Liver (tissue), 3 donors: ENCODE measurements at regions not wholly inside any gene's neighbourhood (a gene's known extent, or its start where the extent isn't known, plus 50 kb on each side); places are given as distances from the start of the nearest gene placed in this dataset.

ENCODE experiments used
- EGR1 ChIP-seq, 2 donors: IDR thresholded peaks; 2 replicates each; pipeline ENCODE4 v1.6.1; 2016 to 2018; ENCODE audit warnings: antibody characterized with exemption in 2 of 2, low read depth in 2 of 2
- HNF4G ChIP-seq: IDR thresholded peaks from 2 replicates; pipeline ENCODE4 v1.6.1; 2016; ENCODE audit warnings: antibody characterized with exemption
- JUND ChIP-seq, 2 donors: IDR thresholded peaks; 2 replicates each; pipeline ENCODE4 v1.6.1; 2016; ENCODE audit warnings: antibody characterized with exemption in 2 of 2
- RAD21 ChIP-seq, 2 donors: IDR thresholded peaks; 2 replicates each; pipeline ENCODE4 v1.6.1; 2016; ENCODE audit warnings: antibody characterized with exemption in 2 of 2, mild to moderate bottlenecking in 2 of 2
- RXRA ChIP-seq, 2 donors: IDR thresholded peaks; 2 replicates each; pipeline ENCODE4 v1.6.1; 2017 to 2018; ENCODE audit warnings: antibody characterized with exemption in 2 of 2, mild to moderate bottlenecking in 1 of 2
- TF ChIP-seq, protein P1 (sequence below): IDR thresholded peaks from 2 replicates; pipeline ENCODE4 v1.6.1; 2016; ENCODE audit warnings: antibody characterized with exemption, mild to moderate bottlenecking
- TF ChIP-seq, protein P2 (sequence below): fragments of 150-350 bp; IDR thresholded peaks from 2 replicates; pipeline ENCODE4 v1.5.1; 2017; ENCODE audit warnings: improper control_type of control experiment, low read depth, low read length; ENCODE audit not compliant: missing input control
- TF ChIP-seq, protein P3 (sequence below): IDR thresholded peaks from 2 replicates; pipeline ENCODE4 v1.6.1; 2016; ENCODE audit warnings: antibody characterized with exemption
- TF ChIP-seq, protein P4 (sequence below): IDR thresholded peaks from 2 replicates; pipeline ENCODE4 v1.6.1; 2016; ENCODE audit warnings: antibody characterized with exemption
- donor health status: healthy.
- donor health status: healthy.

DNA sequence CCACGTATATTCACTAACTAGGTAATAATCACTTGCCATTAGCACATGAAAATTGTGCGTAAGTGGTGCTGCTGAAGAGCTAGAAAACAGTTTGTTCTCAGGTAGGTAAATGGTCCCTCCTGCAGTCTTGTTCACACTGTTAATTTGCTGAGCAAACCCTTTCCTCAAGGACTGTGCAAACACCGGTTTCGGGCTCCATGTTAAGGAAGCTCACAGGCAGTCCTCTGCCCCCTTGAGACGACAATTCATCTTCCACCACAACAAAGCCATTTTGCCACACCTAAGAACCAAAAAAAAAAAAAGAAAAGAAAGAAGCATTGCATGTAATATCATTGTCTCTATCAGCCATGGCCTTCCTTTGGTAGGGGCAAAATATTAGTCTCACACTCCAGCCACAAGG, 193.9 kb downstream of the BCL11A start:
- TF ChIP-seq, protein P1, sequence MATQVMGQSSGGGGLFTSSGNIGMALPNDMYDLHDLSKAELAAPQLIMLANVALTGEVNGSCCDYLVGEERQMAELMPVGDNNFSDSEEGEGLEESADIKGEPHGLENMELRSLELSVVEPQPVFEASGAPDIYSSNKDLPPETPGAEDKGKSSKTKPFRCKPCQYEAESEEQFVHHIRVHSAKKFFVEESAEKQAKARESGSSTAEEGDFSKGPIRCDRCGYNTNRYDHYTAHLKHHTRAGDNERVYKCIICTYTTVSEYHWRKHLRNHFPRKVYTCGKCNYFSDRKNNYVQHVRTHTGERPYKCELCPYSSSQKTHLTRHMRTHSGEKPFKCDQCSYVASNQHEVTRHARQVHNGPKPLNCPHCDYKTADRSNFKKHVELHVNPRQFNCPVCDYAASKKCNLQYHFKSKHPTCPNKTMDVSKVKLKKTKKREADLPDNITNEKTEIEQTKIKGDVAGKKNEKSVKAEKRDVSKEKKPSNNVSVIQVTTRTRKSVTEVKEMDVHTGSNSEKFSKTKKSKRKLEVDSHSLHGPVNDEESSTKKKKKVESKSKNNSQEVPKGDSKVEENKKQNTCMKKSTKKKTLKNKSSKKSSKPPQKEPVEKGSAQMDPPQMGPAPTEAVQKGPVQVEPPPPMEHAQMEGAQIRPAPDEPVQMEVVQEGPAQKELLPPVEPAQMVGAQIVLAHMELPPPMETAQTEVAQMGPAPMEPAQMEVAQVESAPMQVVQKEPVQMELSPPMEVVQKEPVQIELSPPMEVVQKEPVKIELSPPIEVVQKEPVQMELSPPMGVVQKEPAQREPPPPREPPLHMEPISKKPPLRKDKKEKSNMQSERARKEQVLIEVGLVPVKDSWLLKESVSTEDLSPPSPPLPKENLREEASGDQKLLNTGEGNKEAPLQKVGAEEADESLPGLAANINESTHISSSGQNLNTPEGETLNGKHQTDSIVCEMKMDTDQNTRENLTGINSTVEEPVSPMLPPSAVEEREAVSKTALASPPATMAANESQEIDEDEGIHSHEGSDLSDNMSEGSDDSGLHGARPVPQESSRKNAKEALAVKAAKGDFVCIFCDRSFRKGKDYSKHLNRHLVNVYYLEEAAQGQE: no peak
- TF ChIP-seq, protein P2, sequence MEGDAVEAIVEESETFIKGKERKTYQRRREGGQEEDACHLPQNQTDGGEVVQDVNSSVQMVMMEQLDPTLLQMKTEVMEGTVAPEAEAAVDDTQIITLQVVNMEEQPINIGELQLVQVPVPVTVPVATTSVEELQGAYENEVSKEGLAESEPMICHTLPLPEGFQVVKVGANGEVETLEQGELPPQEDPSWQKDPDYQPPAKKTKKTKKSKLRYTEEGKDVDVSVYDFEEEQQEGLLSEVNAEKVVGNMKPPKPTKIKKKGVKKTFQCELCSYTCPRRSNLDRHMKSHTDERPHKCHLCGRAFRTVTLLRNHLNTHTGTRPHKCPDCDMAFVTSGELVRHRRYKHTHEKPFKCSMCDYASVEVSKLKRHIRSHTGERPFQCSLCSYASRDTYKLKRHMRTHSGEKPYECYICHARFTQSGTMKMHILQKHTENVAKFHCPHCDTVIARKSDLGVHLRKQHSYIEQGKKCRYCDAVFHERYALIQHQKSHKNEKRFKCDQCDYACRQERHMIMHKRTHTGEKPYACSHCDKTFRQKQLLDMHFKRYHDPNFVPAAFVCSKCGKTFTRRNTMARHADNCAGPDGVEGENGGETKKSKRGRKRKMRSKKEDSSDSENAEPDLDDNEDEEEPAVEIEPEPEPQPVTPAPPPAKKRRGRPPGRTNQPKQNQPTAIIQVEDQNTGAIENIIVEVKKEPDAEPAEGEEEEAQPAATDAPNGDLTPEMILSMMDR: no peak
- TF ChIP-seq, protein P3, sequence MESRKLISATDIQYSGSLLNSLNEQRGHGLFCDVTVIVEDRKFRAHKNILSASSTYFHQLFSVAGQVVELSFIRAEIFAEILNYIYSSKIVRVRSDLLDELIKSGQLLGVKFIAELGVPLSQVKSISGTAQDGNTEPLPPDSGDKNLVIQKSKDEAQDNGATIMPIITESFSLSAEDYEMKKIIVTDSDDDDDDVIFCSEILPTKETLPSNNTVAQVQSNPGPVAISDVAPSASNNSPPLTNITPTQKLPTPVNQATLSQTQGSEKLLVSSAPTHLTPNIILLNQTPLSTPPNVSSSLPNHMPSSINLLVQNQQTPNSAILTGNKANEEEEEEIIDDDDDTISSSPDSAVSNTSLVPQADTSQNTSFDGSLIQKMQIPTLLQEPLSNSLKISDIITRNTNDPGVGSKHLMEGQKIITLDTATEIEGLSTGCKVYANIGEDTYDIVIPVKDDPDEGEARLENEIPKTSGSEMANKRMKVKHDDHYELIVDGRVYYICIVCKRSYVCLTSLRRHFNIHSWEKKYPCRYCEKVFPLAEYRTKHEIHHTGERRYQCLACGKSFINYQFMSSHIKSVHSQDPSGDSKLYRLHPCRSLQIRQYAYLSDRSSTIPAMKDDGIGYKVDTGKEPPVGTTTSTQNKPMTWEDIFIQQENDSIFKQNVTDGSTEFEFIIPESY: no peak
- TF ChIP-seq, protein P4, sequence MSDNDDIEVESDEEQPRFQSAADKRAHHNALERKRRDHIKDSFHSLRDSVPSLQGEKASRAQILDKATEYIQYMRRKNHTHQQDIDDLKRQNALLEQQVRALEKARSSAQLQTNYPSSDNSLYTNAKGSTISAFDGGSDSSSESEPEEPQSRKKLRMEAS: no peak
- TF ChIP-seq EGR1 (IDR thresholded peaks at IDR 0.05; ENCODE audit: low read depth in 2 of 2) (no peak), RXRA (IDR thresholded peaks at IDR 0.05) (no peak), RAD21 (IDR thresholded peaks at IDR 0.05) (no peak), JUND (IDR thresholded peaks at IDR 0.05) (no peak), HNF4G (no peak)
